ENCODE measurements at regions not wholly inside any gene's neighbourhood (a gene's known extent, or its start where the extent isn't known, plus 50 kb on each side); places are given as distances from the start of the nearest gene placed in this dataset.
A peak's percentile ranks its signal among the peaks of the same experiment; 100 is the strongest.

DNA sequence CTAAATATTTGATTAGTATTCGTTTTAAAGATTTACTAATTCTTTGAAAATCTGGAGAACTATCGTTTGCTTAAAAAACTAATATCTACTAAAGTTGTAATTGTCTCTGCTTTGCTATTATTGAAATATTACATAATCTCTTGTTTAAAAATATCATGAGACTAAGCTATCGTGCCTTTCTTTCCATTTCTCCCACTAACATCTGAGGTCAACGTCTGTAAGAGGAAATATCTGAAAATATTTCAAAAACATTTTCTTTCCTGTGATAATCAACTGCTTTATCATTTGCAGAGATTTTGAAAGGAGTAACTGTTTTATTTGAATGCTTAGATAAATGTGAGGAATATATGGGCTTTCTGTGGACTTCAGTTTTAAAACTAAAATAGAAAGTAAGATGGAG, 694.1 kb downstream of the USP25 start:
- Mint-ChIP-seq H3K4me3 (peak overlapping the region; percentile 63), H3K9me3 (no peaks in the 10 kb centered on the region), H3K4me1 (ENCODE audit: unreplicated experiment) (peaks cover 28% of the 10 kb centered on the region), H3K27me3 (no peaks in the 10 kb centered on the region), H3K27ac (no peak overlapping the region), H3K36me3 (no peaks in the 10 kb centered on the region)
- no peak for DNase-seq (ENCODE audit: extremely low spot score, unreplicated experiment)
- TF ChIP-seq, protein P1, sequence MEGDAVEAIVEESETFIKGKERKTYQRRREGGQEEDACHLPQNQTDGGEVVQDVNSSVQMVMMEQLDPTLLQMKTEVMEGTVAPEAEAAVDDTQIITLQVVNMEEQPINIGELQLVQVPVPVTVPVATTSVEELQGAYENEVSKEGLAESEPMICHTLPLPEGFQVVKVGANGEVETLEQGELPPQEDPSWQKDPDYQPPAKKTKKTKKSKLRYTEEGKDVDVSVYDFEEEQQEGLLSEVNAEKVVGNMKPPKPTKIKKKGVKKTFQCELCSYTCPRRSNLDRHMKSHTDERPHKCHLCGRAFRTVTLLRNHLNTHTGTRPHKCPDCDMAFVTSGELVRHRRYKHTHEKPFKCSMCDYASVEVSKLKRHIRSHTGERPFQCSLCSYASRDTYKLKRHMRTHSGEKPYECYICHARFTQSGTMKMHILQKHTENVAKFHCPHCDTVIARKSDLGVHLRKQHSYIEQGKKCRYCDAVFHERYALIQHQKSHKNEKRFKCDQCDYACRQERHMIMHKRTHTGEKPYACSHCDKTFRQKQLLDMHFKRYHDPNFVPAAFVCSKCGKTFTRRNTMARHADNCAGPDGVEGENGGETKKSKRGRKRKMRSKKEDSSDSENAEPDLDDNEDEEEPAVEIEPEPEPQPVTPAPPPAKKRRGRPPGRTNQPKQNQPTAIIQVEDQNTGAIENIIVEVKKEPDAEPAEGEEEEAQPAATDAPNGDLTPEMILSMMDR (conservative IDR thresholded peaks at IDR 0.05): no peak

DNA sequence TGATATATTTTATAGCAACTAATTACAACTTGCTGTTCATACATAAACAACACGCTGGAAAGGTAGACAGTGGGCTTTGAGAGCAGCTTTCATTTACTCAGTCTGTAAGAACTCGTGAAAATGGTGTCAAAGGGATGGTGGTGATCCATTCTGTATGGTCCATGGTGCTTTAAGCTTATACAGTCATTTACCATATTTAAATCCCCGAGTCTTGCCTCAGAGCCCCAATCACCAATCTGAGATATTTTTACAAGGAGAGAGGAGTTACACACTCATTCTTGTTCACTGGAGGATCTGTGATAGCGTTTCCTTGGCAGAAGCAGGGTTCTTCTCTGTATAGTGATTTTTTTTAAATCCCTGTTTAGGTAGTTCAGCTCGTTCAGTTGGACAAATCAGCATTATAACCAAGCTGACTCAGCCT, 694.6 kb downstream of the USP25 start:
- Mint-ChIP-seq H3K4me3 (peak overlapping the region; percentile 63), H3K9me3 (no peaks in the 10 kb centered on the region), H3K27me3 (no peaks in the 10 kb centered on the region), H3K4me1 (ENCODE audit: unreplicated experiment) (peaks cover 24% of the 10 kb centered on the region), H3K27ac (no peak overlapping the region), H3K36me3 (no peaks in the 10 kb centered on the region)
- TF ChIP-seq, protein P1 (conservative IDR thresholded peaks at IDR 0.05): no peak
- no peak for DNase-seq (ENCODE audit: extremely low spot score, unreplicated experiment)

DNA sequence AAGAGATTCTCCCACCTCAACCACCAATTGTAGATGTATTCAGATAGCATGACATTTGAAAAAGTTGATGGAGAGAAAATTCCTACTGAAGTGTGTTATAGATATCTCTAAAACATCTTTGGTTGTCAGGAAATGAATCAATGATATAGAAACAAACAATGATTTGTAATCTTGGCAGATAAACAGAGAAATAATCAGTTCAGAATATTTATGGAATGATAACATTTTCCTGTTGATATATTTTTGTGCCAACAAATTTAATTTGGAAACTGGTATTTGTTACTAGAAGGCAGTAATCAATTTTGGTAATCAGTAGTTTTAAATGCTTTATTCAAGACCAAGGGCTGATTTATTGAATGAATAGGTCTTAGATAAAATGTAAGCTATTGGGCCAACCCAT, 695.6 kb downstream of the USP25 start:
- Mint-ChIP-seq H3K27me3 (no peaks in the 10 kb centered on the region), H3K4me1 (ENCODE audit: unreplicated experiment) (peaks cover 13% of the 10 kb centered on the region), H3K9me3 (no peaks in the 10 kb centered on the region), H3K4me3 (peak overlapping the region; percentile 6), H3K27ac (no peak overlapping the region), H3K36me3 (no peaks in the 10 kb centered on the region)
- no peak for DNase-seq (ENCODE audit: extremely low spot score, unreplicated experiment)
- TF ChIP-seq, protein P1 (conservative IDR thresholded peaks at IDR 0.05): no peak

DNA sequence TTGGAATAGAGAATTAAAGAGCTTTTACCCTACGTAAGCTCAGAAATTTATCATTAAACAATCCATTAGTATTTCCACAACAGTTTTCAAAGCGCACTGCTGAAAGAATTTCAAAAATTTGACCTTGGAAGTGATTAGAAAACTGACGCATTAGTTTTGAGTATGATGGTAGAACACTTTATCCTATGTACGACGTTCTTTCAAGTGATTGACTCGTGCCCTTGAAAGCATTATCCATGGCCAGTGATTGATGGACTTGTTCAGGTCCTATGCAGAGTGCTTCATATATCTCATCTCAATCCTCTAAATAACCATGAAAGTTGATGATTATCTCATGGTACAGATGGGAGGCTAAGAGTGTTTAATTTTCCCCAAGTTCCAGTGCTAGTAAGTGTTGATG, 697.2 kb downstream of the USP25 start:
- Mint-ChIP-seq H3K4me3 (peak overlapping the region; percentile 26), H3K27me3 (no peaks in the 10 kb centered on the region), H3K4me1 (ENCODE audit: unreplicated experiment) (peaks cover 12% of the 10 kb centered on the region), H3K27ac (no peak overlapping the region), H3K36me3 (no peaks in the 10 kb centered on the region), H3K9me3 (no peaks in the 10 kb centered on the region)
- DNase-seq (ENCODE audit: extremely low spot score, unreplicated experiment): no peak
- TF ChIP-seq, protein P1 (conservative IDR thresholded peaks at IDR 0.05): no peak

DNA sequence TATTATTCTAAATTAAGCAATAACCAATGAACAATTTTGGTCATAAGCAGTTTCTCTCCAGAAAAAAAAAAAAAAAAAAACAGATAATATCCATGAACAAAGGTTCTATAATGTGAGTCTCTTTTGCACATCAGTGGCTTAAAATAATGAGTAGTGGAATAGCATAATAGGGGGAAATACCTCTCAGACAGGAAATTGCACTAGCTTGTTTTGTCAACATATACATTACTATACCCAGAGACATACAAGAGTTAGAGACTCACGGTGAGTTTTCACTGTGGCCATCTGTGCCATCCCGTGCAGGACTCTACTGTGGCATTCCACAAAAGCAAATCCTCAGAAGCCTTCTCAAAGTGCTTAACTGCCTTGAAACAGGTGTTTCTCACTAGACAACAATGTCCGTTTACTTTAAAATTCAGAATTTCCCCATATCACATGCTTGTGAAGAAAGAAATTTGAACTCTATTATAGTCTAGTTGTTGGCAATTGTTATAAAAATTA, 697.9 kb downstream of the USP25 start:
- Mint-ChIP-seq H3K27me3 (no peaks in the 10 kb centered on the region), H3K27ac (no peak overlapping the region), H3K9me3 (no peaks in the 10 kb centered on the region), H3K36me3 (no peaks in the 10 kb centered on the region), H3K4me3 (no peak overlapping the region), H3K4me1 (ENCODE audit: unreplicated experiment) (peaks cover 11% of the 10 kb centered on the region)
- TF ChIP-seq, protein P1 (conservative IDR thresholded peaks at IDR 0.05): no peak
- DNase-seq (ENCODE audit: extremely low spot score, unreplicated experiment): no peak

DNA sequence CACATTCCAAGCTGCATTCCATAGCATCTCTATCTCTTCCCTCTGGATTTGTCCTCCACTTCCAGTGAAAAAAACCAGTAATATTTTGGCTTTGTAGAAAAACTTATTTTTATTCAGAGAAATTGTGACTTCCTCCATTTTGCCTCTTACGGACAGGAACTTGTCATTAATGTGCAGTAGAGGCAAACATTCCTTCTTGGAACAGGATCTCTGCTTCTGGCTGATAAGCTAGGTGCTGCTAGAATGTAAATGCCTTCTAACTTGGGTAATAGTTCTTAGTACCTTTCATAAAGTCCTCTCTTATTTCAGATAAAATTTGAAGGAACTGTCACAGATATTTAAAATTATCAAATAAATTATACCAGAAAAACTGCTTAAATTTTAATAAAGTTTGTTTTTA, 707.8 kb downstream of the USP25 start:
- TF ChIP-seq, protein P1 (conservative IDR thresholded peaks at IDR 0.05): no peak
- H3K27ac Mint-ChIP-seq: no peak overlapping the region
- DNase-seq (ENCODE audit: extremely low spot score, unreplicated experiment): no peak
- H3K27me3 Mint-ChIP-seq: no peaks in the 10 kb centered on the region
- no peaks in the 10 kb centered on the region for H3K36me3 Mint-ChIP-seq
- peaks cover 16% of the 10 kb centered on the region for H3K4me1 Mint-ChIP-seq (ENCODE audit: unreplicated experiment)
- H3K9me3 Mint-ChIP-seq: no peaks in the 10 kb centered on the region
- no peak overlapping the region for H3K4me3 Mint-ChIP-seq

Measured in type B pancreatic cell (in vitro differentiated cells).